HG03354 (cell line): ENCODE measurements at regions not wholly inside any gene's neighbourhood (a gene's known extent, or its start where the extent isn't known, plus 50 kb on each side); places are given as distances from the start of the nearest gene placed in this dataset.
"Not testable (repeated sequence)": the region's sequence is repeated elsewhere in the genome, so short reads cannot be mapped to it uniquely, and the experiment has no call there.

Experiments
- ATAC-seq: cut with Tn5 transposase; IDR thresholded peaks from one replicate; pipeline ENCODE4 v1.9.1; 2021; ENCODE audit warnings: mild to moderate bottlenecking; ENCODE audit not compliant: unreplicated experiment, poor library complexity, severe bottlenecking

DNA sequence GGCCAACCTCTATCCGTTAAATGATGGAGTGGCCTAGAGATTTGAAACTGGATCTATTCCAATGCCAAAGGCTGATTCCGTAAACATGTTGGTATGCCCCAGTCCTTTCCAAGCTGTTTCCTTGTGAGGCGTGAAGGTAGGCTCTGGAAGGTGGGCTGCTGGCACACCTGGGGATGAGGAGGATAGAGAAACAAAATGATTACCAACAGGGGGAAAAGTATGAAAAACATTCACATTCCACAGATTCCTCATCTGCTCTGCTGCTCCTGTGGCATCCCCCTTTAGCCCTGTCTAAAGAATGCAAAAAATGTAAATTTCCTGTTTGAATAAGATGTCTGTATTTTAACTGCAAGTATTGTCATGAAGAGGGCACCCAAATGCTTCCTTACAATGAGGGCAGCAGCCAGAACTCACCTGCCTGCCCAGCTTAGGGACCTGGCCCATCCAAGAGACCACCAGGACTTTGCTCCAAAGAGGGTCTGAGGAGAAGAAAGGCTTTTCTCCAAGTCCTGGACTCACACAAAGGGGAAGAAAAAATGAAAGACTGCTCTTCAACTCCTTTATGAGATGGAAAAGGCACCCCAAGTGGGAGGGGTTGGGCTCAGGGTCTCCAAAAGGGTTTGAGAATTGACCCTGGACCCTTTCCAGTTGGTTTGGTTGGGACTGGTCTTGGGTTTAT lies 132.3 kb upstream of the PELI1 start:
- no peak for ATAC-seq

DNA sequence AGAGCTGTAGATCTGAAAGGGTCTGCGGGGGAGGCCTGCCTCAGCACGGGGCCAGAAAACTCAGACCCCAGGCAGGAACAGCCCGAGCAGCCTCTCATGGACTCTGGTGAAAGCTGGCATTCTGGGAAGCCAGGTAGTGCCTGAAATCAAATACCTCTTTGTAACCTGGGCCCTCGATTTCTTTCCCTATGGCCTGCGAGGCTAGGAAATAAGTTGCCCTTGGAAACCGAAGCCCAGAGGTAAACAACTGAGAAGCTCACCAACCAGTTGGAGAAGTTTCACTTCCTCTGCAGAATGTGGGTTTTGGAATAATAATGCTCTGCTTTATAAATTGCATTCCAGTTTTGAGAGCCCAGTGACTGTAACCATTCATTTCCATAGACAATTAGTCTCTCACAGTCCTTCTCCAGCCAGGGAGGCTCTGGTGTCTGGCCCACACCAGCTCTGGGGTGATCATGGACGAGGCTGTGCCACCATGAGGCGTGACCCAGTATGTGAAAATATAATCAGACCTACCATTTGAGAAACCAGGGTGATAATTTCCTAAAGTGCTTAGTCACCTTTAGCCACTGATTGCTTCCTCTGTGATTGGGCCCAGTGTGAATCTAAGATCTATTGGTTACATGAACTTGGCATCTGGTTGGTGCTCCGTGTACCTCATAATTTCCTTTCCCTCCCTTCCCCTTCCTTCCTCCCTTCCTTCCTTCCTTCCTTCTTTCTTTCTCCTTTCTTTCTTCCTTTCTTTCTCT lies 133.1 kb upstream of the PELI1 start:
- ATAC-seq, result no peak

DNA sequence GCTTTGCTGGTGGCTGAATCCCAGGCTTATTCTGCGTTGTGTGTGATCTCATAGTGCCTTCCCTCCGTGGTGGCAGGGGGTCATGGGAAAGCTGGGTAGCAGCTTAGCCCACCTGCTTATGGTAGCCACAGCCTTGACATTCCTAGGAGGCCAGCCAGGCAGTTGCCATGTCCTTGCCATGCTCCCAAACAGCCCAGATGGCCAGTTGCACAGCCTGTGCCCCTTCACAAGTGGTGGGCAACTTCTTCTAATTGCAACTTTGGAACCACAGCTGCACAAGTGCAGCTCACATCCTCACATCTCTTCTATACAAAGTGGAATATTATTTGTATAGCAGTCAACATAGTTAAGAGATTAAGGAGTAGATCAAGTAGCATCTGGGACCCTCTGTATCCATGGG lies 136.6 kb upstream of the PELI1 start:
- not testable (repeated sequence) for ATAC-seq

DNA sequence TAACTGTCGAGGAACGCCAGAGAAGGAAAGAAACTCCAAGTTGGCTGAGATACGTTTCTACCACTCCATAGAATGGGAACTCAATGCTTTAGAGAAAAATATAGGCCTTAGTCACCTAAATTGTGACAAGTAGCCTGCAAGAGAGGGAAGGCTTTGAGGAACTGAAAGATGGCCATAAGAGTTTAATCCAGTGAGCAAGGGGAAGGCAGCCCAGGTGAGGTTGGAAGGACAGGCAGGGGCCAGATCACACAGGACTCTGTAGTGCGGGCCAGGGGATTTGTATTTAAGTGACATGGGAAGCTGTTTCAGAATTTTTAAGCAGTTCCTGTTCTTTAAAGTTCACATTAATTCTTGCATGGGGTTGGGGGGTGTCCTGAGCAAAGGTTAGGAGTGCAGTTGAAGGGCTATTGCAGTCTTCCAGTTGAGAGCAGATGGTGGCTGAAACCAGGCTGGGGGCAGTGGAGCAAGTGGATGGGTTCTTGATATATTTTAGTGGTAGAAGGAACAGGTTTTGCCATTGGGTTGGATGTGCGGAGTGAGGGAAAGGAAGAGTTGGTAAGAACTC lies 138.9 kb upstream of the PELI1 start:
- ATAC-seq, result peak; percentile 36

DNA sequence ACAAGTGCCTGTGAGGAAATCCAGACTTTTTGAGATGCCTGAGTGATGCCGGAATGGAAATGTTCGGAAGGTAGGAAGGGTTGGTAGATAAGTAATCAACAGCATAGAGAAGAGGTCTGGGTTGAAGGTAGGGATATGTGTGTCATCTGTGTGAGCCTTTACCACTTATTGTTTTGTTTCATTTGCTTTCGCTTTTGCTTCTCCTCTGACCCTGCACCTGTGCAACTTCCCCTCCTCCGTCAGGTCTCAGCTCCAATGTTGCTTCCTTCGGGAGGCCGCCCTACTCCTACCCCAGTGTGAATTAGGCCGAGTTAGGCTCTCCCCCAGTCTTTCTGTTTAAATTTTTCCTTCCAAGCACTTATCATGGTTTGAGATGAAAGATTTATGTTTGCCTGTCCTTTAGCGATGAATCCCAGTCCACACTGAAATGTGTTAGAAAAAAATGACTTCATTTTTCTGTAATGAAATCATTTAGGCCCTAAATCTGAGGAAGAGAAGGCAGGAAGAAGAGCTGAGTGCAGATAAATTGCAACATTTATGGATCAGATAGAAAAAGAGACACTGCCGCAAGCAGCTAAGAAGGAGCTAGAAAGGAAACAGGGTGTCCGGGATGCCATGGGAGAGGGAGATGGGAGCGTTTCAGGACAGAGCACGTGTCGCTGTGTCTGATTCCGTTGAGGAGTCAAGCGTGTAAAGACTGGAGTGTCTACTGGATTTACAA lies 139.6 kb upstream of the PELI1 start:
- ATAC-seq, result peak; percentile 98

DNA sequence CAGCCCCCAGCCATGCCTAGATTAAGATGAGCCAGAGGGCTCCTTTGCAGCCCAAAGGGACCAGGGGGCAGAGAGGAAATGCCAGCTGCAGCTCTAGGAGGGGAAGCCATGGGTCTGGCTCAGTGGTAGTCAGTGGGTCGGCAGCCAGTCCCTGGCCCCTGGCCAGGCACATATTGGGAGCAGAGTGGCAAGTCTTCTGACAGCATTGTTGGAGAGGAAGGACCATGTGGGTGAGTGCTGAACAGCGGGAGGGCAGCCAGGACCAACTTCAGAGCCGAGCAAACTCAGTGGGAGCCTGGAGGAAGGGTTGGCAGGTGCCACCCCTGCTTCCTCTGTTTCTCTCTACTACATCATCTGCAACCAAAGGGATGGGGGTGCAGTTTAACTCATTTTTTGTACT lies 140.5 kb upstream of the PELI1 start:
- ATAC-seq, result no peak

- no peak for ATAC-seq
Measured at GRCh38 chr2:64287202-64287740, 143.1 kb upstream of the PELI1 start.

- no peak for ATAC-seq
Measured at GRCh38 chr2:64288321-64289193, 144.3 kb upstream of the PELI1 start.

- ATAC-seq, result no peak
Measured at GRCh38 chr2:64289251-64289650, 145.0 kb upstream of the PELI1 start.

DNA sequence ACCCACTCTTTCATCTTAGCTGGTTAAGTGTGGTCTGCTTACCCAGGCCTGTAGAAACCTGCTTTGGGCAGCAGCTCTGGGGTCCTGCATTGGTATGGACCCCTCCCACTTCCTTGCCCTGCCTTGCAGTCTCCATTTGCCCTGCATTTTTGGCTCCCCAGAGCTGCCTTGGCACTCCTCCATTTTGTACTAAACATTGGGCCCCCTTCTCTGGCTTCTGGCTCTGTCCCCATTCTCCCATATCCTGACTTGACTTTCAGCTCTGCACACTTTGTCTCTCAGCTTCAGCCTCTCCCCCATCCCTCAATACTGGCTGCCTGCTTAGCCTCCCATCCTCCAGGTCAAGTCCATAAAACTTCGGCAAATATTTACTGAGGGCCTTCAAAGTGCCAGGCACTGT lies 145.5 kb upstream of the PELI1 start:
- no peak for ATAC-seq

DNA sequence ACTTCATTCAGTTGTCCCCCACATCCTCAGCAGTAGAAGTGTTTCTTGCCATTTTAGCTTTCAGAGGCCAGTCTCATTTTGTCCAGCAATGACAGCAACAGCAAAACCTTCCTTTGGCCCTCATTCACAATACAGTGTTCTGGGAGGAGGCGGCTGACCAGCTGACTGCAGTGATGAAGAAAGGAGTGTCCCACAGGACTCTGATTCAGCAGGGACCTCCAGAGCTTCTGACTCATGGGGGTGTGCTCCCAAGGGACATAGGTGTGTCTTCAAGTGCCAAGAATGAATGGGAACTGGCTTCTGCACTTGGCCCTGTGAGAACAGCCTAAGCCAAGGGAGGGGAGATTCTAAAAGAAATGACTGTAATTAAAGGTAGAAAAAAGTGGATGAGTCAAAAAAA lies 147.0 kb upstream of the PELI1 start:
- no peak for ATAC-seq

DNA sequence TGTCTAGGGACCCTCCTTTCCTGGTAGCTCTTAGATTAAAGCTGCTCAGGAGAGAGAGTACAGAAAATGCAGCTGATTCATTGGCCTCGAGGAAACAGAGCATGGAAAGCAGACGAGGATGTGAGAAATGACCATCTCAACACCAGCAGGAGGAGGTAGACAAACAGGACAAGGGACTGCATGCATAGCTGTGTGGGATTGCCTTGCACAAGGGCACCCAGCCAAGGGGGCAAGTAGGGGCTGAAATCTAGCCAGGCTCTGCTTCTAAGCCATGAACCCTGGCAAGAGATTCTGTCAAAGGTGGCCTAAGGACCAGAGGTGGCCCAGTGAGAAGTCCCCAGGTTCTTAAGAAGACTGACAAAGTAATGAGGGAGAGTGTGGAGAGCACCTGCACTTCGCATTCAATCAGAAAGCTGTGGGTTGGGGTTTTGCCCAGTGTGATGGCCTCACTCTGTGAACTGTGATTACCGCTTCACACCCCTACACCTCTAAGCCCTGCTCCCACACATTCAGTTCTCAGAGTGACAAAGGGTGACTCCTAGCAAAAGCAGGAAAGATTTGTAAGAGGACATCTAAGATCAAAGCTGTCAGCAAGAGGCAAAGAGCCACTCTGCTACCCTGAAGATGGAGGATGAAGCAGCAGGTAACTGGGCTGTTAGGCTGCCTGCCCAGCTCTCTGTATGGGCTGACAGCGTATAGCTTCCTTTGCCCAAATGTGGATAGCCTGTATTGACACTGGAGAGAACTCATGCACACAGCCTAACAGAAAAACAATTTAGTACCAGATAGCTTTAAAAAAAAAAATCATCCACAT lies 151.3 kb upstream of the PELI1 start:
- no peak for ATAC-seq

GRCh38 chr2:64296140-64296480 lies 151.9 kb upstream of the PELI1 start:
- ATAC-seq, result no peak

GRCh38 chr2:64296695-64297346 lies 152.6 kb upstream of the PELI1 start:
- ATAC-seq, result no peak

DNA sequence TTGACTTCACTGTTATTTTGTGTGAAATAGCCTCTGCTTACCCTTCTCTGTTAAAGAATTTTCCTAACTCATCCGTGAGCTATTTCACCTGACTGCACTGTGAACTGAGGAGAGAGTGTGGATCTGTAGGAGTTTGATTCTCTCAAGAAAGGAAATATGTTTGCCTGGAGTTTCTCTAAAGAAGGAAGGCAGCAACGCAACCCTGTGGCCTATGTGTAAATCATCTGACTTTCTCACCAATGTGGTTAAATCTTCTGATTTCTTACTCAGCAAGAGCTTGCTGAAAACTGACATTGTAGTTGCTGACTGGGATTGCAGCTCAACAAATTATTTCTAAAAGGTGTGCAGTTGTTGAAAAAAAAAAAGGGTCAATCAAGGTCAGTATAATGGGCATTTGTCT lies 153.9 kb upstream of the PELI1 start:
- ATAC-seq, result no peak

GRCh38 chr2:64300066-64300465 lies 153.9 kb upstream of the LGALSL start:
- no peak for ATAC-seq

DNA sequence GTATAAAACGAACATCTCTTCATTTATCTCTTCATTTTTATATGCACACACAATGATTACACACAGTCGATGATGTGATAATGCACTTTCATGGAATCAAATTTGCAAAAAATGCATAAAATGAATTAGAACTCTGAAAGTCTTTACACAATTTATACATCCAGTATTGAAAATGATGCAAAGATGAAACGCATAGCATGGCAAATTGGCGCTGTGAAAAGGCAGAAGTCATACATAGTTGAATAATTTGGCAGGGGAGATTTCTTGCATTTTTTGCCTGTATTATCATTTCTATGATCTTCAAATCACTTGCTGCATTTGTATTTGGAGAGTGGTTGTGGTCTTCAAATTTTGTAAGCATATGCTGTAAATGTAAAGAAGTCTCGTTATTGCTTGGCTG lies 150.7 kb upstream of the LGALSL start:
- no peak for ATAC-seq

- ATAC-seq, result no peak
Measured at GRCh38 chr2:64307421-64307820, 146.5 kb upstream of the LGALSL start.
